HG02840 (cell line): ENCODE measurements at regions not wholly inside any gene's neighbourhood (a gene's known extent, or its start where the extent isn't known, plus 50 kb on each side); places are given as distances from the start of the nearest gene placed in this dataset.
A peak's percentile ranks its signal among the peaks of the same experiment; 100 is the strongest.
"Not testable (repeated sequence)": the region's sequence is repeated elsewhere in the genome, so short reads cannot be mapped to it uniquely, and the experiment has no call there.

Experiments
- ATAC-seq: cut with Tn5 transposase; IDR thresholded peaks from one replicate; pipeline ENCODE4 v1.9.1; 2021; ENCODE audit warnings: mild to moderate bottlenecking, moderate library complexity, moderate number of reproducible peaks; ENCODE audit not compliant: unreplicated experiment, low FRiP score

DNA sequence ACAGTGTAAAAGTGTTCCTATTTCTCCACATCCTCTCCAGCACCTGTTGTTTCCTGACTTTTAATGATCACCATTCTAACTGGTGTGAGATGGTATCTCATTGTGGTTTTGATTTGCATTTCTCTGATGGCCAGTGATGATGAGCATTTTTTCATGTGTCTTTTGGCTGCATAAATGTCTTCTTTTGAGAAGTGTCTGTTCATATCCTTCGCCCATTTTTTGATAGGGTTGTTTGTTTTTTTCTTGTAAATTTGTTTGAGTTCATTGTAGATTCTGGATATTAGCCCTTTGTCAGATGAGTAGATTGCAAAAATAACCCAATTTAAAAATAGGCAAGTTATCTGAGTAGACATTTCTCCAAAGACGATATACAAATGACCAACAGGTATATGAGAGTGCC is 120.2 kb upstream of the ID2 start:
- not testable (repeated sequence) for ATAC-seq

DNA sequence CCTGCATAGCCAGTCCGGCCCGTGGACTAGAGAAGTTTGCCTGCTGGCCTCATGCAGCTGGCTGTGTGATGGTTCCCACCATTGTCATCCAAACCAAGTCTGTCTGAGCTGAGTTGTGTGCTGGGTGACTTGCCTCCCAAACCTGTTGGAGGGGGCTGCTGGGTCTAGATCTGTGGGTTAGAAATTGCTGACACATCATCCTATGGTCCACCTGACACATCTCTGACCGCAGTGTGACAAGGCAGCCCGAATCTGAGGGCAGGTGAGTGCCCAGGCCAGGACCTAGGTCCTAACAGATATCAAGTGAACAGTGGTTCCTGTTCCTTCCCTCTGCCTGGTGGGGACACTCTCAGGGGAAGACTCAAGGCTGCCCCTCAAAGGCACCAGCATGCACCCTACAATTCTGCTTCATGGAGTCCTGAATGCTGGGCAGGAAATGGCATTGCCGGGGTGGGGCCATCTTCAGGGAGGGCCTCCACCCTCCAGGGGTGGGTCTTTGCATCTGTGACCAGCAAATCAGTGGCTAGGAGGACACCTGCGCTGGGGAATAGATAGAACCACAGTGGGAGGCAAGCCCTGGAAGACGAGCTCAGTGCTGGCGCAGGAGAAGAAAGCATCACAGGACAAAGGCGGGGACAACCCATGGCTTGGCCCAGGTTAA is 117.9 kb upstream of the ID2 start:
- no peak for ATAC-seq

DNA sequence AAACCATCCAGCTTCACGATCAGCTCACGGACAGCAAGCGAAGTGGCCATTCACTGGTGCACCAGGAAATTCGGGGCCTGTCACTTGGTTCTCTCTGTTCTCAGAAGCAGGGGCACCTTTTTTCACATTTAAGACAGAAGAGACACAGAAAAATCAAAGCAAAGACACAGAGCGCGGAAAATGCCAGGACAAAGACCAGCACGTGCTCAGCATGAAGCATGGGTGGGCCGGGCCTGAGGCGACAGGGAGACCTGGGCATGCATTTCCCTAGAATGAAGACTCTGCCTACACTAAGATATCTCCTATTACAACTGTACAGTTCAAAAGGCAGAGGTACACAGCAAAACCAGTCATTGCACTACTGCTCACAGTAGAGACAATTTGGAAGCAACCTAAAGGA is 117.4 kb upstream of the ID2 start:
- no peak for ATAC-seq

DNA sequence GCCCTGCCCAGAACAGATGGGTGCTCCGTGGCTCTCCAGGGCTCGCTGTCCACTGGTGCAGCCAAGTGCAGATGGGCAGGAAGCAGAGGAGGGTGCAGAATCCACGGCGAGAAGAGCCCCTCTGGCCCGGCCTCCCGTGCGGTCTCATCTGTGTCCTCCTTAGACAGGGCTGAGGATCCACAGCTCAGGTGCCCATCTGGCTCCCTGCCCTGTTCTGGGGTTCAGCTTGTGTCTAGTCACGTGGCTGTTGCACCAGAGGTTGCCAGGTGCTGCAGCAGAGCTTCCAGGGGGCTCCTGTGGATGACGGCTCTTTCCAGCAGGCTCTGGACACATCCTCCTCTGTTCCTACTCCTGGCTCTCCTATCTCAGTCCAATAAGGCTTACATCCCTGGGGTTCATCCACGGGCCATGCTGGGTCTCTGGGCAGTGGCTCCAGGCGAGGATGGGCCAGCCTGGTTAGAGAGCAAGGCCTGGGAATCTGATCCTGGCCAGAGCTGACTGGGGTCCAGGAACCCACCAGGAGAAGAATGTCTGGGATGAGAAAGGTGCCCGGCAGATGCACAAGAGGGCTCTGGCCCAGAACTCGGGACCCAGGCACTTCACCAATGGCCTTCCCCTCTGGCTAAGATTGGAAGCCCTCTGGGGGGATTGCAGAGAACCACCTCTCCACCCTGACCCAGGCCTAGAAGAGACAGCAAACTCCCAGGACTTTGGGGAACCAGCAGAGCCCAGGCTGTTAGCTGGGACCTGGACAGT is 116.3 kb upstream of the ID2 start:
- ATAC-seq, result no peak

DNA sequence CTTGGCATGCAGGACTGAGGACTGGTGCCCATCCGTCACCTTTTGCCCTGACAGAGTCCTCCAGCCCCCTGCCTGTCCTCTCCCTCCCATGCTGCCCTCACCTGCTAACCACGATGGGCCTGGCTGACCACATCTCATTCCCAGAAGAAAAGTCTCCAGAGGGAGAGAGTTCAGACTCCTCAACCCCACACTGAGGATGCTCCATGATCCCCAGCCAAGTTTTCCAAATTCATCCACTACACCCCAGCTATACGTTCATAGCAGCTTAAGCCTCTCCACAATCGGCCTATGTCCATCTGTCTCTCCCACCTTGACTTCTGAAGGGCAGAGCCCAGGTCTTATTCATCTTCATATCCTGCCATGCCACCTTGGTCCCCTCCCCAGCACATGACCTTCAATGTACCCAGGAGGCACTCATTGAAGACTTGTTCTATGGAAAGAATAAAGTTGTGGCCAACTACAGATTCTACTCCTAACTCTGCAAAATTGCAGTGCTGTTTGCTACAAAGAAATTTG is 115.6 kb upstream of the ID2 start:
- ATAC-seq, result no peak

DNA sequence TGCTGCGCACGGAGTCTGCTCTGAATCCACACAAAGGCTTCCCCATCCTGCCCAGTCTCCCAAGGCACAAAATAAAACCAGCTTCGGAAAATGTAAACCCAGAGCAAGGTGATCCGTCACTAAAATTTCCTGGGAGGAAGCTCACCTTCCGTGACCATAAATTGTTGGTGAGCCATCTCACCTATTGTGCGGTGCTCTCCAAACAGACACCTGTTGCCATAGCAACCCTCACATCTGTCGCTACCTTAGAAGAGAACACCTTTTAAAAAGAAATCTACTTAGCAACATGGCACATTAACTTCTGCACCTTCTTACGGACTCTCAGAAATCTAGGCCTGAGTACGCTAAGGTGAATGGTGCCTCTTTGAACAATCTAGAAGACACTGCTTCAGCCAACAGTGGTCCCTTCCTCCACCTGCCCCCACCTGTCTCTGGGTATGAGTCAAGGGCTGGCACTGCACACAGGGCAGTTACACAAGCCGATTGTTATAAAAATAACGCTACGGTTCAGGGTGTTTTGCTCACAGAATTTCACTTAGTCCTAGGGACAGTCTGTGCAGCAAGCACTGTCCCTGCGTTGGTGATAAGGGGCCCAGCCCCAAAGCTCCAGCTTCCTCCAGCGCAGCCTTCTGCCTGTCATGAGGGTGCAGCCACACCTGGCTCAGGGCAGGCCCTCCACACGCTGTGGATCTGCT is 114.9 kb upstream of the ID2 start:
- no peak for ATAC-seq

DNA sequence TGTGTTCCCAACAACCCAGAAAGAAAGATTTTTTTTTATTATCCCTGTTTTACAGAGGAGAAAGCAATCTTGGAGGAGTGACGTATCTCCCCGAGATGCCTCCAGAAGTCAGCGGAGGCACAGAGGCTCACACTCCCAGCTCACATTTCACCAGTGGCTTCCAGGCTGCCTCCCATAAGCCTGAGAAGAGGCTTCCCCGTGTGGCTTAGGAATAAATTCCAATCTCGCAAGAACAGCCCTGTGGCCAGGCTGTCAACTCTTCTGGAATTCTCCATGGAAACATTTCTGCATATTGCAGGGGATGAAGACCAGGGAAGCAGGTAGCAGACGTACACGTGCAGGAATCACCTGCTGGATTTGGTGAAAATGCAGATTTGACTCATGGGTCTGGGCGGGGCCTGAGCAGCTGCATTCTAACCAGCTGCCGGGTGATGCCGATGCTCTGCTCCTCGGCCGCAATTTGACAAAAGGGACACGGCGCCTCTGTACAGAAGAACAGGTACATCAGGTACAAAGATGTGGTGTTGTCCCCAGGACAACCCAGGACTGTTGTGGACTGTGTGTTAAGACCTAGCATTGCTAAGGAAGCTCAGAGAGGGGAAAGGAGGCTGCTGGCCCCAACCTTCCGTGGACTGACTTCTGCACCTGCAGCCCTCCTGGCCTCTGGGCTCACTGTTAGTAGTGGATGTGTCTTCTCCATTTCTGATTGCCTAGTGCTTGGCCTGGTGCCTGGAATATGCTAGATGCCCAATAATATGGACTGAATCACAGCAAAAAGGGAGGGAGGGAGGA is 114.2 kb upstream of the ID2 start:
- ATAC-seq, result no peak

DNA sequence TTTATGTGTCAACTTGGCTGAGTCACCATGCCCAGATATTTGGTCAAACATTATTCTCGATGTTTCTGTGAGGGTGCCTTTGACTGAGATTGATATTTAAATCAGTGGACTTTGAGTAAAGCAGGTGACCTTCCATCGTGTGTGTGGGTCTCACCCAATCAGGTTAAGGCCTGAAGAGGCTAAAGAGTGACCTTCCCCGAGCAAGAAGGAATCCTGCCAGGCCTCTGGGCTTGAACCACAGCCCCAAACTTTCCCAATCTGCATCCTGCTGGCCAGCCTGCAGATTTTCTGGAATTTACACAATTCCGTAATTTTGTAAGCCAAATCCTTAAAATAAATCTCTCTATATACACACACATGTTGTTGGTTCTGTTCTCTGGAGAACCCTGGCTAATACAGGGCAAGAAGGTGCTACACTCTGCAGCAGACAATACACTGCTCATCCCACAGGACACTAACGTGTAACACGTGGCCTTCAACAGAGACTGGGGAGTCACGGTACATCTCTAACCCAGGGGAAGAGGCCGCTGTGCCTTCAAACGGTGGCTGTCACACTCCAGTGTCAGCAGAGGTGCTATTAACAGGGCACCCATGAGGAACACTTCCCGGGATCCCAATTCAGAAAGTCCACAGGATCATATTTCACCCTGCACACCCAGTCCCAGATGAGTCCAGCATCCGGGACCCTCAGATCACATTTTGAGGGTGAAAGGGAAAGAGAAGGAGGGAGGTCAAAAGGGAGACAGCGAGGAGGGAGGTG is 113.1 kb upstream of the ID2 start:
- no peak for ATAC-seq

DNA sequence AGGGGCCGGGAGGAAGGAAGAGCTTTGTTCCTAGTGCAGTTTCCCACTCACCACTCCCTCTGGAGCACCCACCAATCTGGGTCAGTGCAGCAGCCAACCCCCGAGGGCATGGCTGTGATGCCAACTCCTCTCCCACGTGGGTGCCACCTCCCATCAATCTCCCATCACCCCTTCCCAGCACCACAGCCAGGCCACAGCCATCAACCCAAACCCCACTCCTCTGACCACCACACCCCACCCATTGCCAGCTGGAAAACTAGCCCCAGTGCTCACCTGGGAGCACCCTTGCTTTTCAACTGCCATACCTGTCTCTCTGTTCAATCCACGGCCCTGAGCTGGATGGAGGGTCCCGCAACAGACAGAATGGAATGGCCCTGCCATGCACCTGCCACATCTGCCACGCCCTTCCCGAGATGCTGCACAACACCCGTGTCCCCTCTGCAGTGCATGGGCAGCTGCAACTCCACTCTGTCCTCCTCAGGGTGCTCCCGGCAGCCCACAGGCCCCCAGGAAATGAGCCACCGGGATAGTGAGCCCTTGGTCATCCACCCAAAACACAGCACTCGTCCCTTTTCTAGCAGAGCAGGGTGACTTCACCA is 112.4 kb upstream of the ID2 start:
- ATAC-seq, result no peak

DNA sequence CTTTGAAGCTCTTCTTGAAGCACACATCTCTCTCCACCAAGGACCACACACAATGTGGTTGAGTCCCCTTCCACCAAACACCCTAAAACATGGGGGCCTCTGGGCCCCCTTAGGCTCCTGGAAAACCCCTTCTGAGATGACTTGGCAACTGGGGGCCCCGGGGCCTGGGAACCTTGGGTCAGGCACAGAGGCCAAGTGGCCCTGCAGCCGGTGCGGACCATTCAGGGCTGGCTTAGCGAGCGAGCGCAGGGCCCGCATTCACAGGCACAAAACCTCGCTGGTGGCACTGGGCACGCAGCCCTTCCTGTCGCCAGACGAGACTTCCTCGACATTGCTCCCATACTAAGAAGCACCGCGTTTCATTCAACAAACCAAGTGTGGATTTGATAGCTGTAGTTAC is 111.2 kb upstream of the ID2 start:
- ATAC-seq, result no peak

DNA sequence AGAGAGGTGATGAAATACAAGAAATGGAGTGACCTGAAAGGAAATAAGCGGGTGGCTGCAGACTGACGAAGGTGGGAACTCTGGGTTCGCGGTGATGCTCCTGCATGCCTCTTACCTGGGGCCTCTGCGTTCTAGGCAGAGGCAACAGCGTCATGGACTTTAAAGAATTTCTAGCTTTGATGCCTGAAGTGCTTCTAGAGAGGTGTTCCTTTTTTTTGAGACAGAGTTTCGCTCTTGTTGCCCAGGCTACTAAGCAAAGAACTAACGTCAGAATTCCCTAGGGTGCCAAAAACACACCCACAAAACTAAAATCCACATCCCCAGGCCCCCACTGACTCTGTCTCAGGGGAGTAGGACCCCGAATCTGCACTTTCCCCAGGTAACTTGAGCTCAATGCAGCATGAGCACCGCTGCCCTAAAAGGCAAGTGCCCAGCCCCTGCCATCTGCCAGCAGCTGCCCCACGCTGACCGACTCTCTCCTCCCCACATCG is 110.5 kb upstream of the ID2 start:
- ATAC-seq, result no peak

DNA sequence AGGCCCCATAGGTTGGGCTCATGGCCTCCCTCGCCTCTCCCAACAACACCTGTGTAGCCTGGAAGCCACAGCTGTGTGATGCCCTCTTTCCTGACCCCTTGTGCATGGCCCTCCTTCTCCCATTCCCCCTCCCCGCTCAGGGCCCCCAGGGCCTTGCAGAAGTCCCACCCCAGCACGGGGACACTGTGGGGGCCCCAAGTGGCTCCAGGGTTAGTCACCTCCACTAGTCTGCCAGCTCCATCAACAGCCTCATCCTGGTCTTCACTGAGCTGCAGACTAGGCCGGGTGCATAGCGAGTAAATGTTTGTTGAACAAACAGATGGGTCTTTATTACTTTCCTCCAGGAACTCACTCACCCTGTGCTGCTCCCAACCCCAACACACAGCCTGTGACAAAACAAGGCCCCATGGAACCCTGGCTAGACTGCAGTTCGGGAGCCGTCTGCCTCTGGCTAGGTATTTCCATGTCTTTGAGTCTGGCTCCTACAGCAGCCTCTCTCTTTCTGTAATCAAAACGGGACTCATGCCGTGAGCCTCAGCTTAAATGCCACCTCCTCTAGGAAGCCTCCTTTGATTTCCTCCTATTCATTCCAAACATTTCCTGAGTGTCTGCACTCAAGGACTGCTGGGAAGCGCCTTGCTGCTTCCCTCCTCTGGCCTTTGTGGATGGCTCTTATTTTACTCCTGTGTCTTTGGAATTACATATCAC is 109.9 kb upstream of the ID2 start:
- no peak for ATAC-seq

DNA sequence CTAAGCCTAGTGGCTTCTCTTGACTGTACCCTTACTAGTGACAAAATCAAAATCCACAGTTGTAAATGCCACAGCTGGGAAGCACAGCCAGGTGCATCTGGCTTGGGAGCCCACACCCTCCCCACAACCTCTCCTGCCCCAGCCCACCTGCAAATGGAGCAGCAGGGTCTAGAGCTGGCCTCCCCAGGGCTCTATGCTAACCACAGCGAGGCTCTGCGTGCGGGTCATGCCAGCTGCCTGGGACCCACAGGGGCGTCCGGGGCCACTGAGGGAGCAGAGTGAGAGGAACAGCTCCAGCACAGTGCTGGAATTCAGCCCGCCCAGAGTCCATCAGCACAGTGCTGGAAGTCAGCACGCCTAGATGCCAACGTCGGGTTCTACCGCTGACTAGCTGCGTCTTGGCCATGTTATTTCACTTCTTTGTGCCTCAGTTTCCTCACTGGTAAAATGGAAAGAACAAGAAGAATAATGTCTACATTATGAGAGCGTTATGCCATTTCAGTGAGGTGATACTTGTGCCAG is 109.1 kb upstream of the ID2 start:
- no peak for ATAC-seq

DNA sequence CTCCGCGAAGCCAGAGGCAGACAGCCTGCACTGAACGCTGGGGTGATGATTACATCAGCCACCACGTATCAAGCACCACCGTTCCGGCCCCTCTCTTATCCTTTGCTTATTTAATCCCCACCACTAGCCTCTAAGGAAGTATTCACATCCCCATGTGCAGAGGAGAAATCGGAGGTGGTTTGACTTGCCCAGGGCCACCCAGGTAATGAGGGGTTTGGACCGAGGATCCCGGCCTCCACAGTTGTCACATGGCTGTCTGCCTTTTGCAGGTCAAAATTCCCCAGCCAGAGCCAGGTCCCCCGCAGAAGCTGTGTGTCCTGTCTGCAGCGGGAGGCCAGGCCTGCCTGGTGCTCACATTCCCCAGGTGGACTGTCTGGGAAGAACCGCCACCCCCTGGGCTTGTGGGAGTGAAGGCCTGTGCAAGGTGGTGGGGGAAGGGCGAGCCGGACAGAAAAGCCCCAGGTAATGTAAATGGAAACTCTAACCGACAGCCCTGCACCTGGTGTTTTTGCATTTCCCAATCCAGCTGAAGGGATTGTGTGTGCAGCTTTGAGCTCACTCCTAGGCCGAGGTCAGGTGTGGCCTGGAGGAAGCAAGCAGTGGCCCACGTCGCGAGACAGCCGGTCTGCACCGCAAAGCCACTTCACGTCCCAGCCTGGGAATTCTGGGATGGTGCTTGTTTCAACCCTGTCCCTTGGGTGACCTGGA is 108.5 kb upstream of the ID2 start:
- no peak for ATAC-seq

DNA sequence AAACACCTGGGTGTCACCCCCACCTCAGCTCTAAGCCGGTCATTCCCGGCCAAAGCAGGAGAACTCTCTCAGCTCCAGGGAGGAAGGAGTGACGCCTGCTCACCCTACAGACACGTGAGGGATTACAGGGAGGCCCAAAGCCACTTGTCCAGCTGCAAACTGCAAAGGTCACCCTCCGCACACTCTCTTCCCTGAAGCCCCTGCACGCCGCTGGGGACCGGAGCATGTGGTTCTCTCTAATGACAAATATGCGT is 108.0 kb upstream of the ID2 start:
- no peak for ATAC-seq

DNA sequence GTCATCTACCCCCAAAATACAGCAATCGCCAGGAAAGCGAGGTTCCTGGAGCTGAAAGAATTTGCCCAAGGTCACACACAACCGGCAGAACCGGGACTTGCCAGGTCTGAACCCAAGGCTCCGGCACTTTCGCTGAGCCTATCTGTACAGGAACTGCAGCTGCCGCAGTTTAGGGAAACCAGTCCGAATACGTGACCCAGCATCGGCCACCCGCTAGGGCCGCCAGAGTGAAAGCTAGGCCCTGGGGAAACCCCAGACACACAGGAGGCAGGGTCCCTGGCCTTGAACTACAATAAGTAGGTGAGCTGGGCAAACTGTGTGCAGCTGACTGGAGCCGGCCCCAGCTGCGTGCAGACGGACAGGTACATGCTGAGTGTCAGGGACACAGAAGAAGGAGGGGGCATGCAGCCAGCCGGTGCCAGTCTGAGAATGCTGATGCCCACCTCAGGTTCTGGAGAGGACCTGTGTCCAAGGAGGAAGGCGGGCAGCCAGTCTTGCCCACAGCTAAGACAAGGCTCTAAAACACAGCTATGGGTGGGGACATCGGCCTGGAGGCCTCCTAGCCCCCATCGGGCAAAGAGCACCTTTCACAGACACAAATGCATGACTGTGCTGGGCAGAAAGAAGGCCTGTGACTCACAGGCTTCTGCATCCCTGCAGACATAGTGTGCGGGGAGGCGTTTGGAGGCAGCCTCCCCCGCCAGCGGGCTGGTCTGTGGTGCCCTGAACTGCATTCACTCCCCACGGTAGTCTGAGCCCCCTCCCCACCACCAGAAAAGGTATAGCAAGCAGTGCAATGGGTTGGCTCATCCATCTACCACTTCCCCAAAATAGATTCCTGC is 107.4 kb upstream of the ID2 start:
- ATAC-seq, result peak; percentile 63

DNA sequence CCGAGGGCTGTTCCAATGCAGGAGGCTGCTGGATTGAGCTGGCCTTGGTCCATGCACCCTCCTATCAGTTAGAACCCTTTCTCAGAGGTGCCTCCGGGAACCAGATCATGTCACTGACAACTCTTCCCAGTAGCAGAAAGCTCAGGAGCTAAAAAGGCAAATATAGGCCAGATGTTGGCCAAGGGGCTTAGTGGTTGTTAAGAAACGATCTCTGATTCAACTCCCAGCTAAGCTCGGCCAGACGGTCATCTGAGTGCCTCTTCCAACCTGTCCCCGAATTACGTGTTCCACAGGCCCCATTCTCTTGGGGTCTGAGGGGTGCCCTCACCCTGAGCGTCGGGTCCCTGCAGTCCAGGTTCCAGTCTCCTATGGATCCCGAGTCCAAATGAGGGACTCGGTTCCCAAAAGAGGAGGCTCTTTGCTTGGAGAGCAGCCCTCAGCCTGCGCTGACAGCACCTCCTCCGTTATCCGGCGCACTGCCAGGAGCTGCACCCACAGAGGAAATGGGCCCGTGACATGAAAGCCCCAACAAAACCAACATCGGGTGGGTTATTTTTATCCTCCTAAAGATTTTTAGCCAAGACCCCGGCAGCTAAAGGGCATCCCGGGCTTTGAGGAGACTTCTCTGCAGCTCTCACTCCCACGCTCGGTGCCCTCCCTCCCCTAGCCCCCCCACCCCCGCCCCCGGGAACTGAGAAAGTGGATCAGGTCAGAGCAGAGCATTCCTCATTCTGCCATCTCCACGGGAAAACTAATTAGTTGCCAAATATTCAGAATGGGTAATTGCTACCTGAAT is 106.6 kb upstream of the ID2 start:
- ATAC-seq, result no peak
